Peyer's patch (tissue), 4 donors: ENCODE measurements at regions not wholly inside any gene's neighbourhood (a gene's known extent, or its start where the extent isn't known, plus 50 kb on each side); places are given as distances from the start of the nearest gene placed in this dataset.

Source experiments
- CTCF ChIP-seq, 6 experiments: fragments of 450-650 bp in 4 of 6; fragments of 200-600 bp in 2 of 6; sonication (generic) in 1 of 6; IDR thresholded peaks; one replicate each; pipeline ENCODE4 v1.5.1; 2017 to 2019; ENCODE audit warnings: antibody characterized with exemption in 6 of 6, mild to moderate bottlenecking in 3 of 6, moderate library complexity in 1 of 6
- POLR2A ChIP-seq, 2 donors: fragments of 450-650 bp; IDR thresholded peaks; one replicate each; pipeline ENCODE4 v1.5.1; 2017; ENCODE audit warnings: antibody characterized with exemption in 2 of 2, mild to moderate bottlenecking in 2 of 2, moderate library complexity in 2 of 2

GRCh38 chr21:38171723-38172344, 85.0 kb upstream of the KCNJ15 start:
- TF ChIP-seq CTCF (IDR thresholded peaks at IDR 0.05) (no peak), POLR2A (IDR thresholded peaks at IDR 0.05) (no peak)
